ENCODE measurements at regions not wholly inside any gene's neighbourhood (a gene's known extent, or its start where the extent isn't known, plus 50 kb on each side); places are given as distances from the start of the nearest gene placed in this dataset.

GRCh38 chr5:155935723-155936122 lies 391.2 kb upstream of the SGCD start:
- no peak for DNase-seq

GRCh38 chr5:155936520-155937406 lies 390.2 kb upstream of the SGCD start:
- no peak for DNase-seq

DNA sequence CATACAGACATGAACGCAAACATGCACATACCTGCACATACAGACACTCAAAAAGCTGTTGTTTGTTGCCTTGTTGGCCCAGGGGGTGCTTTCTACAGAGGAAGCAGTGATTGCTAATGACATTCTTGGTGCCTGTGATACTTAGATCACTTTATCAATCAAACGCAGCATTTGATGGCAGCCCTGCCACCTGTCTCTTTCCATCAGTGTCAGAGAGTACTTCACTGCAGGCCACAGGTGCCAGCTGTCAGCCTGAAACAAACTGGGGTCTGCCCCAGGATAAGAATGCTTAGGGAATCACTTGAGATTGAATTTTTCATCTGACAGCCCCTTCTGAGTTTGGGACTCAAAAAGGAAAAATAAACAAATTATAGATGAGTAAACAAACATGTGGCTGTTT lies 388.9 kb upstream of the SGCD start:
- DNase-seq = no peak

- no peak for DNase-seq
These were observed 385.6 kb upstream of the SGCD start for GRCh38 chr5:155941340-155941739.

DNA sequence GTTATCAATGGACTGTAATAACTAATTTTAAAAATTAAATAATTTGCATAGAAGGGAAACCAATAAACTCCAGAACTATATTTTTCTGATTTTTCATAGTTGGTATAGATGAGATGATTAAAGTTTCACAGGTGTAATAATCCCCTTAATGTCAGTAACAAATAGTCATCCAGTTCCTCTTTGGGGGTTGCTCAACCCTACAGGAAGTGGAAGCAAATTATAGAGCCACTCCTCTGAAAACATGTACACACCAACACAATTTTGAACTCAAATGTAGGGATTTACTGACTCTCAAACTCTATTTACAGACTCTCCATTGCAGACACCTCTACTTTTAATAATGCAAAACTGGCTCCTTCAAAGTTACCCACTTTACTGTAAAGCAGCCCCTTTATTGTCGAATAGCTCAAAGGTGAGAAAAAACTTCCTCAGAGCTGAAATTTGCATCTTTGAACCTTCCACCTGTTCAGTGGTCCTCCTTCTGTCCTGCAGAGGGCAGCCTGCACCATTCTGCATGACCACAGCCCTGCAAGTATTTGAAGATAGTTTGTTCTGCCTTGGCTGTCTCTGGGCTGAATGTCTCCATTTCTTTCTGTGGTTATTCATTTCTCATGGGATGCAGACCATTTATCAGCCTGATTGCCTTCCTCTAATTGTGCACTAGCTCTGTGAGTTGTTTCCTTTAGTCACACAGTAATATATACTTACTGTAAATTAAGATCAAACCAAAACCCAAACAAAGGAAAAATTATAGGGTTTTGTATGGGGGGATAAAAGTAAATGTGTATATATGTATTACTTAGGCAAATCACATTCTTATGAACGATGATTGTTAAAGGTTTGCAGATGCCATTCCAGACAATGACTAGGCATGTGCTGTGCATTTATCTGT lies 383.2 kb upstream of the SGCD start:
- DNase-seq = peak; percentile 4 to 12

DNA sequence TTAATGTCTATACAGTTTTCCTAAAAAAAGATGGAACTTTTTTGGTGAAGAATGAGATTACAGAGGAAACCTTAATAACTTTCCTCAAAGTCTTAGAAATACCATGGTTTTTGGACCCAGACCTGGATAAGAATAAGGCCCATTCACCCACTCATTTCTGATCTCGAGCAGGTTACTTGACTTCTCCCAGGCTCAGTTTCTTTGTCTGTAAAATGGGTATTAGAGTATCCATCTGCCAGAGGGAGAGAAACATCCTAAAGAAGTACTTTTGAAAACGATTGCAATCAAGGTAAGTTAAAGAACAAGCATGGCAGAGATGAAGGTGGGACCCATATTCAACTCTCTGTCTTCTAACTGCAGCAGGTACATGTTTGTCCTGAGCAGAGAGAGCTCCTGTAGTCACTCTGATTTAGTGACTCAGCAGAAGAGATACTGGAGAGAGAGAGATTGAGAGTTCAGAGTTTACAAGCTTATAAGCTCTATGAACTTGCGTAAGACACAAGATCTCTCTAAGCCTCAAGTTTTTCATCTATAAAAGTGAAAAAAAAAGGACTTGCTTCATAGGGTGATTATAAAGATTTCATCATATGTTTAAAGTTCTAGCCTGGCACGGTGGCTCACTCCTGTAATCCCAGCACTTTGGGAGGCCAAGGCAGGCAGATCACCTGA lies 379.4 kb upstream of the SGCD start:
- DNase-seq = no peak

- no peak for DNase-seq
These were observed 378.4 kb upstream of the SGCD start for GRCh38 chr5:155948576-155948975.

DNA sequence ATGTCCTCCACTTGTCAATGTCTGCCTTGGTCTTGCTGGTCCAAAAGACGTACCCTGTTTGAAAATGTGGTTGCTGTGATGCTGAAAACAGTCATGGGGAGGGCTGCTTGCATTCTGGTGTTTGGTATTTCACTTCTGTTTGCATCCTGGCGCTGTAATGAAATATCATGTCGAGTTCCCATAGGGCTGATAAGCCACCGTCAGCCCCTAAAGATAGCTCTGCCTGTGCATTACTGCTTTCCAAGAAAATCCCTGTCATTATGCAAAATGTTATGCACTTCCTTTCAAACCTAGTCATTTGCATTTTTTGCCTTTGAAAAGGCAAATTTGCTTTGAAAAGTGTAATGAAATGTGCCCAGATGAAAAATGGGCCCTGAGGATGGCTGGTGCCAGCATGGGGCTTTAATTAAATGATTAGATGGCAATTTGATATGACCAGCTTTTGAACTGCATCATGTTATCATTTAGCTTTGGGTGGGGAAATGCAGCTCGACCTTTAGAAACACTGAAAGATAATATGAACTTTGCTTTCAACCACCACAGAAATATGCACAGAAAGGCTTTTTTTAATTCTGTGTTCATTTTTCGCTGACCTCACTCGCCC lies 374.4 kb upstream of the SGCD start:
- DNase-seq = no peak

DNA sequence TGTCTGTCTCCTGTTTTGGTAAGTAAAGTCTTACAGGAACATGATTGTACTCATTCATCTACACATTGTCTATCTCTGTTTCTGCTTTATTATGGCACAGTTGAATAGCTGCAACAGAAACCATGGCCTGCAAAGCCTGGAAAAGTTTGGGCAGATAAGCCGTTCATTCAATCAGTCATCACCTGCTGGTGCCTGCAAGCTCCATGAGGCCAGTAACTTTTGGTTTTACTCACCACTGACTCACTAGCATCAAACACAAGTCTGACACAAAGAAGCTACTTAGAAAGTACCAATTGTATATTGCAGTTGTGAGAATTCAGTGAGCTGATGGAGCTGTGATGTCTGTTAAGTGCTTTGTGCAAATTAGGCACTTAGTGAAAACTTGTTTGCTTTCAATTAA lies 373.6 kb upstream of the SGCD start:
- DNase-seq = no peak

DNA sequence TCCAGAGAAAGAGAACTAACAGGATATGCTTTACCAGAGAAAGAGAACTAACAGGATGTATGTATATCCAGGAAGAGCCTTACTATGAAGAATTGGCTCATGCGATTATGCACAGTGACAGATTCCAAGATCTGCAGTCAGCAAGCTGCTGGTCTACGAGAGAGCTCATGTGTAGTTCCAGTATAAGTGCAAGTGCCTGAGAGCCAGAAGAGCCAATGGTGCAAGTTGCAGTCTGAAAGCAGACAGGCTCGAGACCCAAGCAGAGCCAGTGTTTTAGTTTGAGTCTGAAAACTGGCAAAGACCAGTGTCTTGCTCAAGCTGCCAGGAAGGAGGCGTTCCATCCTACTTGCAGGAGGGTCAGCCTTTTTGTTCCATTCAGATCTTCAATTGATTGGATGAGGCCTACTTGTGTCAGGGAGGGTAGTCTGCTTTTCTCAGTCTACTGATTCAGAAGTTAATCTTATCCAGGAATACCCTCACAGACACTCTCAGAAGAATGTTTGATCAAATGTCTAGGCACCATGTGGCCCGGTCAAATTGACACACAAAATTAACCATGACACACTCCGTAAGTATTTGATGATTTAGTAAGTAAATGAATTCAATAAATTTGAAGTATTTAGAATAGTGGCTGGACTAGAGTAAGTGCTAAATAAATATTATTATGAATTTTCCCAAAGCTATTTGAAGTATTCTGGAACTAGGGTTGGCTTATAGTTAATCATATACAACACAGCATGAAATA lies 372.1 kb upstream of the SGCD start:
- DNase-seq = no peak

DNA sequence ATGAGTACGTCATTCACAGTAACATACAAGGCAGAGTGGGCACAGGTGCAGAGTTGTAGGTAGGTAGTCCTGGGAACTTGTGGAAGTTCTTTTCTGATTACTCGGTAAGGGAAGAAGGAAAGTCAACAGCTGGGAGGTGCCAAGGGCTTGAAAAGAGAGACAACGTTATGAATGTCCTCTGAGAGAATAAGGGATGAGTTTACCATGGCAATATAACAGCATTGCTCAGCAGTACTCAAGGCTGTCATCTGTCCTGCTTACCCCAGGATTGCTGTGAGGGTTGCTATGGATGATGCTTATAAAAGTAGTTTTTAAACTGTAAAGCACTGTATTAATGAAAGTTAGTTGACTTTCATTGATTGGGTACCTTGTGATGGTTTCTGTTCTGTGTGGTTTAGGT lies 369.1 kb upstream of the SGCD start:
- no peak for DNase-seq

- DNase-seq = no peak
These were observed 367.9 kb upstream of the SGCD start for GRCh38 chr5:155959082-155959481.

- no peak for DNase-seq
These were observed 366.8 kb upstream of the SGCD start for GRCh38 chr5:155960177-155960576.

DNA sequence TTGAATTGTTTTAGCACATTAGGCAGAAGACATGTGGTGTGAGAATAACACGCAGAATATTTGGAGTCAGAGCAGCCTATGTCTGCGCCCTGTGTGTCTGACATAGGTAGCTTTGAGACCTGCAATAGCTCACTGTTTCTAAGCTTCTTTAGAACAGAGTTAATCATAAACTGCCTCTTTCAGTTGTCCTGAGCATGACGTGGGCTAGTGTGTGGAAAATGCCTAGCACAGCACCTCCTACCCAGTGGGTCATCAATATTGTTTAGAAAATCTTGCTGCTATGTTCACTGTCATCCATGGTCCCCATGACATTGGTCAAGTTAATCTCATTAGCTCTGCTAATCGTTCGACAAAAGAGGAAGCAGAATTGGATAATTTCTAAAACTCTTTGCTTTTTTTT lies 357.4 kb upstream of the SGCD start:
- no peak for DNase-seq

GRCh38 chr5:155974369-155974768 lies 352.6 kb upstream of the SGCD start:
- no peak for DNase-seq

DNA sequence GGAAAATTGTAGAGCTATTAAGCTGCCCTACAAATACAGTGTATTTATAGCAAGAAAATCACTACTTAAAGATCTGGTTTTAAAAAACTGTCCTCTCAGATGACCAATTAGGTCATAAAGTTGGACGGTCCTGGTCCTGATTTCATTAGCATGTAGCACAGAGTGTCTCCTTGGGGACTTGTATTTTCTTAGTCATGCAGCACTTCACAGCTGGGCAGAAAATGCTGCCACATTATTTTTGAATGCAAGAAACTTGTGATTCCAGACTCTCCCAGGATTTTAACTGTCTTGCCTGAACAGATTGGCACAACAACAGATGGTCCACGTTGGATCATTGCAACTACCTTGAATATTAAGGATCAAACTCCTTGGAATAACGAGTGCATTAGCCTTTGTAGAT lies 348.1 kb upstream of the SGCD start:
- no peak for DNase-seq

- no peak for DNase-seq
These were observed 344.6 kb upstream of the SGCD start for GRCh38 chr5:155982354-155982753.

- no peak for DNase-seq
These were observed 343.0 kb upstream of the SGCD start for GRCh38 chr5:155983954-155984353.

- no peak for DNase-seq
These were observed 339.6 kb upstream of the SGCD start for GRCh38 chr5:155987265-155987810.

- no peak for DNase-seq
These were observed 337.1 kb upstream of the SGCD start for GRCh38 chr5:155989879-155990278.

- no peak for DNase-seq
These were observed 330.8 kb upstream of the SGCD start for GRCh38 chr5:155996123-155996522.

- DNase-seq = no peak
These were observed 328.7 kb upstream of the SGCD start for GRCh38 chr5:155998257-155998656.
